H1 (cell line): ENCODE measurements at regions not wholly inside any gene's neighbourhood (a gene's known extent, or its start where the extent isn't known, plus 50 kb on each side); places are given as distances from the start of the nearest gene placed in this dataset.

Experiments
- CTCF ChIA-PET: fragments of 300-600 bp; sonication (Branson Sonifier 250); formaldehyde crosslinking; loops from one replicate; lab custom pipeline; 2021; ENCODE audit not compliant: partially characterized antibody; lab: Charles Lee
- POLR2A ChIA-PET: fragments of 300-600 bp; sonication (Branson Sonifier 250); formaldehyde crosslinking; loops from one replicate; lab custom pipeline; 2021; ENCODE audit warnings: inconsistent platforms; ENCODE audit not compliant: partially characterized antibody; lab: Charles Lee
- DNase-seq, 2 experiments: peaks; one replicate each; pipeline versions ENCODE4 v3.0.0 to v3.0.0-alpha.2; 2010 to 2022; ENCODE audit warnings: low spot score in 2 of 2, low read depth in 1 of 2, mixed read lengths in 1 of 2
- FAIRE-seq: peaks from 2 replicates; lab custom pipeline; 2011; peaks lifted over from hg19 to GRCh38; lab: Jason Lieb, UNC
- H2AFZ ChIP-seq: 2 replicates; pipeline ENCODE4 v1.8.1; 2012; ENCODE audit warnings: low read length, inconsistent platforms
- H2AK5ac ChIP-seq: 2 replicates; pipeline ENCODE4 v1.6.1; 2013; ENCODE audit warnings: low read depth, low read length
- H2BK120ac ChIP-seq: replicated peaks from 2 replicates; pipeline ENCODE3; 2013; ENCODE audit warnings: low read depth, low read length, inconsistent platforms
- H2BK12ac ChIP-seq: 2 replicates; pipeline ENCODE4 v1.6.1; 2013; ENCODE audit warnings: low read depth, low read length
- H2BK15ac ChIP-seq: 2 replicates; pipeline ENCODE4 v1.6.1; 2013; ENCODE audit warnings: low read length
- H2BK20ac ChIP-seq: 2 replicates; pipeline ENCODE4 v1.6.1; 2013; ENCODE audit warnings: low read length
- H2BK5ac ChIP-seq: 2 replicates; pipeline ENCODE4 v1.6.1; 2013; ENCODE audit warnings: low read depth, low read length
- H3K14ac ChIP-seq: 2 replicates; pipeline ENCODE4 v1.6.1; 2013; ENCODE audit warnings: inconsistent platforms; ENCODE audit not compliant: insufficient read length
- H3K18ac ChIP-seq: 2 replicates; pipeline ENCODE4 v1.6.1; 2013; ENCODE audit warnings: low read length; ENCODE audit errors: extremely low read depth
- H3K23ac ChIP-seq: 2 replicates; pipeline ENCODE4 v1.6.1; 2013; ENCODE audit warnings: inconsistent platforms; ENCODE audit not compliant: insufficient read length
- H3K23me2 ChIP-seq: 2 replicates; pipeline ENCODE4 v1.6.1; 2013; ENCODE audit warnings: low read depth, low read length
- H3K27ac ChIP-seq: 2 replicates; pipeline ENCODE4 v1.6.1; 2011; ENCODE audit warnings: low read depth, low read length, inconsistent platforms
- H3K27me3 ChIP-seq, 4 experiments: replicated peaks in 1 of 4; 1 replicate in 1 of 4; 2 replicates in 3 of 4; pipeline versions ENCODE4 v1.6.1 to v1.8.1; 2011 to 2013; ENCODE audit warnings: low read length in 3 of 4, mild to moderate bottlenecking in 3 of 4, inconsistent platforms in 2 of 4, mixed read lengths in 2 of 4, moderate library complexity in 1 of 4; ENCODE audit not compliant: control insufficient read depth in 3 of 4, insufficient read depth in 3 of 4; ENCODE audit errors: extremely low read depth in 1 of 4
- H3K36me3 ChIP-seq, 4 experiments: 2 replicates each; pipeline versions ENCODE4 v1.6.1 to v1.8.1; 2011 to 2013; ENCODE audit warnings: mild to moderate bottlenecking in 4 of 4, low read length in 3 of 4, moderate library complexity in 2 of 4, control low read depth in 1 of 4, inconsistent platforms in 1 of 4; ENCODE audit not compliant: insufficient read depth in 4 of 4, control insufficient read depth in 2 of 4
- H3K4ac ChIP-seq: replicated peaks from 2 replicates; pipeline ENCODE3; 2013; ENCODE audit warnings: low read length, low read depth, mixed read lengths, inconsistent platforms; ENCODE audit not compliant: insufficient read length
- H3K4me1 ChIP-seq, 4 experiments: replicated peaks in 1 of 4; 1 replicate in 1 of 4; 2 replicates in 3 of 4; pipeline versions ENCODE4 v1.6.1 to v1.8.1; 2011 to 2013; ENCODE audit warnings: low read length in 3 of 4, inconsistent platforms in 2 of 4, mixed read lengths in 1 of 4; ENCODE audit not compliant: insufficient read depth in 4 of 4, control insufficient read depth in 3 of 4
- H3K4me2 ChIP-seq, 2 experiments: 2 replicates each; pipeline versions ENCODE4 v1.6.1 to v1.8.1; 2011 to 2013; ENCODE audit warnings: low read depth in 2 of 2, low read length in 2 of 2, control low read depth in 1 of 2, inconsistent platforms in 1 of 2, mild to moderate bottlenecking in 1 of 2; ENCODE audit not compliant: insufficient read depth in 1 of 2
- H3K4me3 ChIP-seq, 4 experiments: fragments of 200-600, 300-600 bp in 1 of 4; sonication (generic), shearing (Covaris generic), sonication (Bioruptor Twin) in 1 of 4; 2 replicates each; pipeline versions ENCODE4 v1.5.1 to v1.8.1; 2011 to 2016; ENCODE audit warnings: low read length in 4 of 4, low read depth in 3 of 4, control low read depth in 2 of 4, inconsistent platforms in 2 of 4, mild to moderate bottlenecking in 2 of 4, mixed read lengths in 1 of 4, moderate library complexity in 1 of 4; ENCODE audit not compliant: insufficient read depth in 2 of 4; ENCODE audit errors: extremely low read depth in 1 of 4
- H3K56ac ChIP-seq: replicated peaks from 2 replicates; pipeline ENCODE3; 2013; ENCODE audit warnings: low read depth, mild to moderate bottlenecking, mixed read lengths, low read length, inconsistent platforms; ENCODE audit not compliant: insufficient read length
- H3K79me1 ChIP-seq: 2 replicates; pipeline ENCODE4 v1.6.1; 2013; ENCODE audit warnings: low read depth, low read length, control low read depth
- H3K79me2 ChIP-seq, 2 experiments: 2 replicates each; pipeline versions ENCODE4 v1.6.1 to v1.8.1; 2012 to 2013; ENCODE audit warnings: low read length in 2 of 2, mild to moderate bottlenecking in 2 of 2, inconsistent platforms in 1 of 2; ENCODE audit not compliant: insufficient read depth in 2 of 2, control insufficient read depth in 1 of 2
- H3K9ac ChIP-seq, 4 experiments: replicated peaks in 1 of 4; 1 replicate in 1 of 4; 2 replicates in 3 of 4; pipeline versions ENCODE4 v1.6.1 to v1.8.1; 2011 to 2013; ENCODE audit warnings: low read depth in 3 of 4, low read length in 3 of 4, control low read depth in 2 of 4, mild to moderate bottlenecking in 2 of 4, moderate library complexity in 2 of 4, inconsistent platforms in 1 of 4; ENCODE audit errors: extremely low read depth in 1 of 4
- H3K9me3 ChIP-seq, 2 experiments: 2 replicates each; pipeline versions ENCODE4 v1.6.1 to v1.8.1; 2012 to 2013; ENCODE audit warnings: mild to moderate bottlenecking in 2 of 2, moderate library complexity in 2 of 2, control low read depth in 1 of 2, inconsistent platforms in 1 of 2, low read depth in 1 of 2, low read length in 1 of 2, mixed read lengths in 1 of 2; ENCODE audit not compliant: insufficient read depth in 2 of 2
- H4K20me1 ChIP-seq, 2 experiments: replicated peaks in 1 of 2; 2 replicates each; pipeline versions ENCODE3 to v1.8.1; 2011 to 2013; ENCODE audit warnings: inconsistent platforms in 2 of 2, low read length in 2 of 2, mild to moderate bottlenecking in 1 of 2; ENCODE audit not compliant: insufficient read depth in 2 of 2, control insufficient read depth in 1 of 2
- H4K5ac ChIP-seq: 2 replicates; pipeline ENCODE4 v1.6.1; 2013; ENCODE audit warnings: low read length, low read depth, mixed read lengths, inconsistent platforms; ENCODE audit not compliant: insufficient read length
- H4K8ac ChIP-seq: 2 replicates; pipeline ENCODE4 v1.8.0; 2013; ENCODE audit warnings: mild to moderate bottlenecking, moderate library complexity, low read length, inconsistent platforms; ENCODE audit not compliant: insufficient read depth; ENCODE audit errors: extremely low read depth
- H4K91ac ChIP-seq: replicated peaks from 2 replicates; pipeline ENCODE3; 2013; ENCODE audit warnings: low read length, mixed read lengths, inconsistent platforms; ENCODE audit not compliant: insufficient read length
- CTBP2 ChIP-seq: IDR thresholded peaks from 2 replicates; pipeline ENCODE4 v1.7.0; 2011; ENCODE audit warnings: borderline replicate concordance, mild to moderate bottlenecking, moderate library complexity, mixed read lengths, low read length; ENCODE audit not compliant: insufficient read depth, insufficient read length
- EZH2 ChIP-seq: fragments of 200-600 bp; sonication (generic); IDR thresholded peaks from 2 replicates; pipeline ENCODE4 v1.7.1; 2012; ENCODE audit warnings: low read depth, mild to moderate bottlenecking, moderate library complexity, low read length, inconsistent platforms; ENCODE audit not compliant: severe bottlenecking
- KDM1A ChIP-seq: fragments of 200-600, 300-600 bp; sonication (generic); IDR thresholded peaks from 2 replicates; pipeline ENCODE4 v1.7.1; 2016; ENCODE audit warnings: mild to moderate bottlenecking, low read length, borderline replicate concordance
- TAF1 ChIP-seq: IDR thresholded peaks from 2 replicates; pipeline ENCODE4 v1.6.1; 2011; ENCODE audit warnings: mild to moderate bottlenecking, low read depth, low read length
- ZNF274 ChIP-seq: IDR thresholded peaks from 2 replicates; pipeline ENCODE4 v1.7.0; 2012; ENCODE audit warnings: low read length, borderline replicate concordance; ENCODE audit errors: extremely low read depth
- WGBS, 2 experiments: shearing (Covaris generic) in 1 of 2; methylation state at CpG; one replicate each; pipeline versions ENCODE4 v1.1.6 to v1.1.7; 2013 to 2015; ENCODE audit warnings: low lambda C conversion rate in 2 of 2, mixed read lengths in 2 of 2, inconsistent platforms in 1 of 2, low coverage in 1 of 2, missing lambda C conversion rate in 1 of 2; ENCODE audit not compliant: insufficient replicate concordance in 2 of 2, insufficient coverage in 1 of 2, insufficient read length in 1 of 2; ENCODE audit errors: extremely low coverage in 1 of 2, missing lambda C conversion rate in 1 of 2; 5-methylcytosine and 5-hydroxymethylcytosine counted together

DNA sequence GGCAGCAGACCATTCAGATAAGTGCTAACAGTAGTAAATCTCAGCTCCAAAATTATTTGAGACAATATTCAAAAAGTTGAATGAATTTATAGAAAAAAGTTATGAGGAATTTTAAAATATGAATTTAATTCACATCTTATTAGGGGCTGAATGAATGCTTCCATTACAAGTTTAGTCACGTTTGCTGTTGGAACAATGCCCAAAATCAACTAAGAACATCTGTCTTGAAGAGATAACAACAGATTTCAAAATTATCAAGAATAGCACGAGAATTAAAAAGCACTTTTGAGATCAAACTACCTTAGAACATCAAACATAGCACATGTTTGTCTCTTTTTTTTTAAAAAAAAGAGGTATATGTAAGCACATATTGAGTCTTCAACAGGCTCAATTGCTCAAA lies 115.4 kb upstream of the PPFIA2 start:
- no peak overlapping the region for H4K8ac ChIP-seq
- H3K9ac ChIP-seq, result no peak overlapping the region
- H3K9me3 ChIP-seq, result no peaks in the 10 kb centered on the region
- no peak overlapping the region for H3K56ac ChIP-seq
- no peak overlapping the region for H3K14ac ChIP-seq
- H3K79me1 ChIP-seq, result no peaks in the 10 kb centered on the region
- no peak overlapping the region for H2AK5ac ChIP-seq
- H4K20me1 ChIP-seq, result no peaks in the 10 kb centered on the region
- H2AFZ ChIP-seq, result no peak overlapping the region
- H3K27me3 ChIP-seq, result no peaks in the 10 kb centered on the region
- no peak overlapping the region for H3K23ac ChIP-seq
- ChIA-PET CTCF (no interaction called here), POLR2A (no interaction called here)
- no peak overlapping the region for H2BK5ac ChIP-seq
- no peak overlapping the region for H2BK12ac ChIP-seq
- H3K4me1 ChIP-seq, result peaks cover 0 to 4% (median 0%) of the 10 kb centered on the region in 4 experiments; a peak in 1 of 7 replicates
- no peaks in the 10 kb centered on the region for H3K23me2 ChIP-seq
- no peaks in the 10 kb centered on the region for H3K79me2 ChIP-seq
- no peak overlapping the region for H4K5ac ChIP-seq
- no peak overlapping the region for H4K91ac ChIP-seq
- no peak for FAIRE-seq
- H2BK15ac ChIP-seq, result no peak overlapping the region
- no peak overlapping the region for H3K4me3 ChIP-seq
- H3K27ac ChIP-seq, result no peak overlapping the region
- H2BK120ac ChIP-seq, result no peak overlapping the region
- H3K4me2 ChIP-seq, result no peak overlapping the region
- no peak overlapping the region for H2BK20ac ChIP-seq
- 89% methylated on average over 2 of the region's 2 CpGs; no CpG with 5 or more reads in 1 of the 2 experiments for WGBS, 2 experiments
- DNase-seq, result no peak
- no peaks in the 10 kb centered on the region for H3K36me3 ChIP-seq
- no peak overlapping the region for H3K4ac ChIP-seq
- no peak overlapping the region for H3K18ac ChIP-seq
- TF ChIP-seq KDM1A (no peak), CTBP2 (no peak), ZNF274 (no peak), TAF1 (no peak), EZH2 (no peak)
